ENCODE measurements at regions not wholly inside any gene's neighbourhood (a gene's known extent, or its start where the extent isn't known, plus 50 kb on each side); places are given as distances from the start of the nearest gene placed in this dataset.

DNA sequence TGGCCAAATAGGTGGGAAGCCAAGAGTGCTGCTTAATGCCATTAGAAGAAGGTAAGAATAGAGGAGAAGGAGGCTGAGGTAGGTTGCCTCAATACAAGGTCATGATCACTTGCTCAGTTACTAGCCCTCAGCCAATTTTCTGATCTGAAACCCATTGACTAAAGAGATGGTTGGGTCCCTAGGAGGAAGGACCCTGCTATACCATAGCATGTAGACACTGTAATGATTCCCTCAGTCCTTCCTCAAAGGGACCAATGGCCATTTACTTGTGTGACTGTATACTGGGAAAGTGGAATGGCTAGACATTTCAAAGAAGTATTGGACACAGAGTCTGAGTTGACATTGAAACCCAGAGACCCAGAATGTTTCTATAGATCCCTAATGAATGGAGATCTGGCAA, 108.5 kb upstream of the MAP1B start:
- DNase-seq (no peak), ATAC-seq (ENCODE audit: low read depth in 2 of 2) (no peak)
- Mint-ChIP-seq H3K36me3 (no peaks in the 10 kb centered on the region), H3K9me3 (peaks cover 0 to 6% (median 0%) of the 10 kb centered on the region in 7 donors), H3K4me3 (no peak overlapping the region), H3K4me1 (no peaks in the 10 kb centered on the region), H3K27me3 (peaks cover 9% of the 10 kb centered on the region), H3K27ac (no peak overlapping the region)
- no peaks in the 10 kb centered on the region for H3K9me3 ChIP-seq (ENCODE audit: control insufficient read depth in 2 of 2, low read length in 2 of 2)
- no peaks in the 10 kb centered on the region for H3K36me3 ChIP-seq (ENCODE audit: control insufficient read depth, insufficient read depth, low read length)
- no peaks in the 10 kb centered on the region for H3K4me1 ChIP-seq (ENCODE audit: control insufficient read depth, insufficient read depth, low read length, poor library complexity, severe bottlenecking)
- H3K4me3 ChIP-seq (ENCODE audit: low read depth, low read length), result no peak overlapping the region
- H3K27ac ChIP-seq (ENCODE audit: insufficient read depth, low read length, poor library complexity, severe bottlenecking), result no peak overlapping the region
- H3K27me3 ChIP-seq (ENCODE audit: control insufficient read depth, insufficient read depth, low read length), result peaks cover under 1% of the 10 kb centered on the region

DNA sequence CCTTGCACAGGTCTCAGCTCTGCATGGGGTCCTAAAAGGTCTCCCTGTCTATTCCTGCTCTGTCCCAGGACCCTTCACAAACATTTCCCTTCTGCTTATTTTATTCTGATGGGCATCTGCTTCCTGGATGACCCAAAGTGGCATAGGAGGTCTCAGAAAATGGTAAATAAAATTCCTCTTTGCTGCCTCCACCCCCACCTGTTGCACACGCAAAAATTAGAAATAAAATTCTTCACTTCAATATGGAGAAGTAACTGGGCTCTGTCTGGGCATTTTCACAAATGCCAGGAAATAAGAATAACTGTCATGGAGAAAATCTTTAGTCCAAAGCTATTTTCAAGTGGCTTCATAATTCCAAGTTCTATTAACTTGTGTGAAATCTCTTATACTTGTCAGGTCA, 106.6 kb upstream of the MAP1B start:
- no peak for DNase-seq
- Mint-ChIP-seq H3K36me3 (no peaks in the 10 kb centered on the region), H3K27me3 (peaks cover 14% of the 10 kb centered on the region), H3K27ac (no peak overlapping the region), H3K4me1 (no peaks in the 10 kb centered on the region), H3K9me3 (peaks cover 0 to 6% (median 0%) of the 10 kb centered on the region in 7 donors), H3K4me3 (no peak overlapping the region)
- Histone ChIP-seq H3K27ac (ENCODE audit: insufficient read depth, low read length, poor library complexity, severe bottlenecking) (no peak overlapping the region), H3K36me3 (ENCODE audit: control insufficient read depth, insufficient read depth, low read length) (no peaks in the 10 kb centered on the region), H3K27me3 (ENCODE audit: control insufficient read depth, insufficient read depth, low read length) (peaks cover 2% of the 10 kb centered on the region), H3K9me3 (ENCODE audit: control insufficient read depth in 2 of 2, low read length in 2 of 2) (no peaks in the 10 kb centered on the region), H3K4me1 (ENCODE audit: control insufficient read depth, insufficient read depth, low read length, poor library complexity, severe bottlenecking) (no peaks in the 10 kb centered on the region), H3K4me3 (ENCODE audit: low read depth, low read length) (no peak overlapping the region)
- ATAC-seq (ENCODE audit: low read depth in 2 of 2), result no peak

DNA sequence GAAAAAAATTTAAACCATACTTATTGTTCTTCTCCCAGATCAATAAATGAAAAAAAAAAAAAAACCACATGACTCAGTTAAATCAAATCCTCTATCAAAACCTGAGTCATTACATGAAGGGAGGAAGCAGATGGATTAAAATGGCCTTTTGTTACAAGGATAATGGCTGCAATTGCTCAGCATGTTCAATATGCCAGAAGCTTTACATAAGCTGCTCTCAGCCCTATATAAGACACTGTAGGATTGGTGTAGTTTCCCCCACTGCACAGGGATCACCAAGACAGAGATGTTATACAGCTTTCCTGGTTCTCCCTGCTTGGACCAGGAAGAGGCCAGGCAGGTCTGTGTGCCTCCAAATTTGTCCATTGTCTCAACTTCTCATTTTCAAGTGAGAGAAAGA, 101.6 kb upstream of the MAP1B start:
- H3K27me3 ChIP-seq (ENCODE audit: control insufficient read depth, insufficient read depth, low read length), result peaks cover 5% of the 10 kb centered on the region
- DNase-seq, result no peak
- no peaks in the 10 kb centered on the region for H3K4me1 ChIP-seq (ENCODE audit: control insufficient read depth, insufficient read depth, low read length, poor library complexity, severe bottlenecking)
- no peak overlapping the region for H3K4me3 ChIP-seq (ENCODE audit: low read depth, low read length)
- H3K9me3 ChIP-seq (ENCODE audit: control insufficient read depth in 2 of 2, low read length in 2 of 2), result no peaks in the 10 kb centered on the region
- Mint-ChIP-seq H3K9me3 (peaks cover 0 to 2% (median 0%) of the 10 kb centered on the region in 7 donors), H3K27me3 (peaks cover 21% of the 10 kb centered on the region), H3K4me3 (no peak overlapping the region), H3K4me1 (no peaks in the 10 kb centered on the region), H3K27ac (no peak overlapping the region), H3K36me3 (no peaks in the 10 kb centered on the region)
- no peaks in the 10 kb centered on the region for H3K36me3 ChIP-seq (ENCODE audit: control insufficient read depth, insufficient read depth, low read length)
- no peak for ATAC-seq (ENCODE audit: low read depth in 2 of 2)
- no peak overlapping the region for H3K27ac ChIP-seq (ENCODE audit: insufficient read depth, low read length, poor library complexity, severe bottlenecking)

DNA sequence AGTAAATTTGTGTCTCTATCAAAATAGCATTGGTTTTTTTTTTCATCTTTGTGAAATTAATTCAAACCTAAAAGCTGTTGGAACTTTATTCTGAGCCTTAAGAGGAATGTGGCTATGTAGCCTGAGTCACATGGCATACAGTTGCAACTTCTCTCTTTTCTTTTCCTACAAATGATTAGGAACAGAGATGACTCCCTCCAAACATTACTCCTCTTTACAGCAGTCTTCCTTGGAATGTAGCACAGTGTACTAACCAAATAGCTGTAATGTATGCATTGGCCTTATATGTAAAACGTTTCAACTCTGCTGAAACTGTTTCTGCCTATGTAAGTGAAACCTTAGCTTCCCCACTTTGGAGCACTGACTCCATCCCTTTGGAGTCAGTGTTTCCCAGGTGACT, 100.9 kb upstream of the MAP1B start:
- Histone ChIP-seq H3K4me1 (ENCODE audit: control insufficient read depth, insufficient read depth, low read length, poor library complexity, severe bottlenecking) (no peaks in the 10 kb centered on the region), H3K36me3 (ENCODE audit: control insufficient read depth, insufficient read depth, low read length) (no peaks in the 10 kb centered on the region), H3K9me3 (ENCODE audit: control insufficient read depth in 2 of 2, low read length in 2 of 2) (no peaks in the 10 kb centered on the region), H3K27me3 (ENCODE audit: control insufficient read depth, insufficient read depth, low read length) (peaks cover 5% of the 10 kb centered on the region), H3K4me3 (ENCODE audit: low read depth, low read length) (no peak overlapping the region), H3K27ac (ENCODE audit: insufficient read depth, low read length, poor library complexity, severe bottlenecking) (no peak overlapping the region)
- no peak for ATAC-seq (ENCODE audit: low read depth in 2 of 2)
- no peaks in the 10 kb centered on the region for H3K4me1 Mint-ChIP-seq
- H3K9me3 Mint-ChIP-seq, result peaks cover 0 to 2% (median 0%) of the 10 kb centered on the region in 7 donors
- H3K36me3 Mint-ChIP-seq, result no peaks in the 10 kb centered on the region
- DNase-seq, result no peak
- H3K27ac Mint-ChIP-seq, result no peak overlapping the region
- H3K27me3 Mint-ChIP-seq, result peaks cover 21% of the 10 kb centered on the region
- no peak overlapping the region for H3K4me3 Mint-ChIP-seq

DNA sequence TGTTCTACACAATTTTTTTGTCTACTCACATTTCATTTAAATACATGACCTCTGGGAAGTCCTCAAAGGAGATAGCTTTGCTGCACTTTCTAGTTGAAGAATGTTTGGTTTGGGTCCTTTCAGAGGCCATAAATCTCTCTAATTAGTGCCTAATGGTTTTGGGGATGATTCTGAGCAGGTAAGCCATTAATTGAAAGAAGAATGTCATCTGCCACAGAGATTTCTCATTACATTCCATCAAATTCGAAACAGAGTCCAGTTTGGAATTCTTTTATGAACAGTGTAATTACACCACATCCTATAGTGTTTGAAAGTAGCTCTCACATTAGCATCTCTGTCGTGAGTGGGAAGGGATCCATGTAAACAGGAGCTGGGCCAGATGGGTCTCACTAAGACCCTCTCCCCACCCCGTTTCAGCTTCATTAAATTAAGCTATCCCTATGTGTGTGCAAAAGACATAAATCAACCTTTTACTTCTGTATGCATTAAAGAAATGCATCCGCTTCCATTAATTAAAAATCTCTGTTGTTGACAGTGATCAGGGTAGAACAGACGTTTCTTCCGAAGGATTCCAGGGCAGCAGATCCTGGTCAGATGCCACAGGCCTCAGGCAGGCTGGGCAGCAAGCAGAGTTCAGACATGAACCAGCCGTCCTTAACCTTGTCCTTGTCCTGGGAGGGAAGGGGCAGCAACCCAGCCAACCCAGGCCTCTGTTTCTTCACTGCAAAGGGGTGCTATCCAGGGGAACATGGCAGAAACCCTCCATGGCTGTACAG, 99.8 kb upstream of the MAP1B start:
- no peaks in the 10 kb centered on the region for H3K4me1 ChIP-seq (ENCODE audit: control insufficient read depth, insufficient read depth, low read length, poor library complexity, severe bottlenecking)
- H3K4me1 Mint-ChIP-seq, result no peaks in the 10 kb centered on the region
- H3K4me3 Mint-ChIP-seq, result no peak overlapping the region
- H3K9me3 ChIP-seq (ENCODE audit: control insufficient read depth in 2 of 2, low read length in 2 of 2), result no peaks in the 10 kb centered on the region
- H3K27me3 ChIP-seq (ENCODE audit: control insufficient read depth, insufficient read depth, low read length), result peaks cover 5% of the 10 kb centered on the region
- no peak overlapping the region for H3K4me3 ChIP-seq (ENCODE audit: low read depth, low read length)
- no peak for ATAC-seq (ENCODE audit: low read depth in 2 of 2)
- no peaks in the 10 kb centered on the region for H3K36me3 ChIP-seq (ENCODE audit: control insufficient read depth, insufficient read depth, low read length)
- H3K27ac ChIP-seq (ENCODE audit: insufficient read depth, low read length, poor library complexity, severe bottlenecking), result no peak overlapping the region
- H3K9me3 Mint-ChIP-seq, result peaks cover 0 to 2% (median 0%) of the 10 kb centered on the region in 7 donors
- H3K36me3 Mint-ChIP-seq, result no peaks in the 10 kb centered on the region
- DNase-seq, result no peak
- peaks cover 21% of the 10 kb centered on the region for H3K27me3 Mint-ChIP-seq
- no peak overlapping the region for H3K27ac Mint-ChIP-seq

DNA sequence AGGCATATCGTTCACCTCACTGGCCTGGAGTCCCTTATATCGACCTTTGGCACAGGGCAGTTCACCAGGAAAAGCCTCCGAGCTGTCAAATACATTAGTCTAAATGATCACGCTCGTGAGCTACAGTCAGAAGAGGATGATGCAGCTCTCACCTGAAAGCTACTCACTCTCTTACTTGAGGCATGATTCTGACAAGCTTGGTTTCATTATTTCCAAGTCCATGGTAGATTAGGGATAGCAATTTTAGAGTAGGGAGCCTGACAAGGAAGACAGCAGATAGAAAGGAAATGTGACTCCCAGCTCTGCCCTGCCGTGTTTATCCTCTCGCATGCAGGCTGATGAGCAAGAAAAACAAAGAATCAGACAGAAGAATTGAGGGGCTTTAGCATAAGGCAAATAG, 98.0 kb upstream of the MAP1B start:
- Mint-ChIP-seq H3K4me1 (no peaks in the 10 kb centered on the region), H3K9me3 (no peaks in the 10 kb centered on the region), H3K36me3 (no peaks in the 10 kb centered on the region), H3K4me3 (no peak overlapping the region), H3K27me3 (peaks cover 17% of the 10 kb centered on the region), H3K27ac (no peak overlapping the region)
- H3K4me3 ChIP-seq (ENCODE audit: low read depth, low read length), result no peak overlapping the region
- ATAC-seq (ENCODE audit: low read depth in 2 of 2) (no peak), DNase-seq (no peak)
- no peak overlapping the region for H3K27ac ChIP-seq (ENCODE audit: insufficient read depth, low read length, poor library complexity, severe bottlenecking)
- H3K4me1 ChIP-seq (ENCODE audit: control insufficient read depth, insufficient read depth, low read length, poor library complexity, severe bottlenecking), result no peaks in the 10 kb centered on the region
- peaks cover 3% of the 10 kb centered on the region for H3K27me3 ChIP-seq (ENCODE audit: control insufficient read depth, insufficient read depth, low read length)
- no peaks in the 10 kb centered on the region for H3K9me3 ChIP-seq (ENCODE audit: control insufficient read depth in 2 of 2, low read length in 2 of 2)
- no peaks in the 10 kb centered on the region for H3K36me3 ChIP-seq (ENCODE audit: control insufficient read depth, insufficient read depth, low read length)

DNA sequence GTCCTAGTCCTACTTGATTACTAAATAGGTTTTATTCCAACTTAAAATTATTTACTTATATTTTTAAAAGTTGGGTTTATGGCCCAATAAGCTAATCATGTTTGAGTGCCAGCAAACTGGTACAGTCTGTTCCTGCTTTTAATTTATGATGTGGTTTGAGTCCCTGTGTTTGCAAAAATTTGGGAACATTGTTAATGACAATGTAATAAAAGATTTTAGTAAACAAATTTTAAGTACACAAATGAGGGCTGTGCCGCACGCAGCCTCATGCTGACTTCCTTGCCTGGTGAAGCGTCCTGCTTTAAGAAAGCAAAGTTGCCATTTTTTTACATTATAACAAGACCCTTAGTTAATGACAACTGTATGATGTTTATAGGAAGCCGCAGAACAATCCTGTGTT, 96.8 kb upstream of the MAP1B start:
- Mint-ChIP-seq H3K4me1 (peaks cover 0 to 6% (median 2%) of the 10 kb centered on the region in 4 donors), H3K9me3 (no peaks in the 10 kb centered on the region), H3K27ac (no peak overlapping the region), H3K27me3 (peaks cover 17% of the 10 kb centered on the region), H3K4me3 (no peak overlapping the region), H3K36me3 (no peaks in the 10 kb centered on the region)
- ATAC-seq (ENCODE audit: low read depth in 2 of 2), result no peak
- H3K36me3 ChIP-seq (ENCODE audit: control insufficient read depth, insufficient read depth, low read length), result no peaks in the 10 kb centered on the region
- DNase-seq, result no peak
- H3K27ac ChIP-seq (ENCODE audit: insufficient read depth, low read length, poor library complexity, severe bottlenecking), result no peak overlapping the region
- no peaks in the 10 kb centered on the region for H3K4me1 ChIP-seq (ENCODE audit: control insufficient read depth, insufficient read depth, low read length, poor library complexity, severe bottlenecking)
- no peak overlapping the region for H3K4me3 ChIP-seq (ENCODE audit: low read depth, low read length)
- H3K9me3 ChIP-seq (ENCODE audit: control insufficient read depth in 2 of 2, low read length in 2 of 2), result no peaks in the 10 kb centered on the region
- peaks cover 3% of the 10 kb centered on the region for H3K27me3 ChIP-seq (ENCODE audit: control insufficient read depth, insufficient read depth, low read length)

DNA sequence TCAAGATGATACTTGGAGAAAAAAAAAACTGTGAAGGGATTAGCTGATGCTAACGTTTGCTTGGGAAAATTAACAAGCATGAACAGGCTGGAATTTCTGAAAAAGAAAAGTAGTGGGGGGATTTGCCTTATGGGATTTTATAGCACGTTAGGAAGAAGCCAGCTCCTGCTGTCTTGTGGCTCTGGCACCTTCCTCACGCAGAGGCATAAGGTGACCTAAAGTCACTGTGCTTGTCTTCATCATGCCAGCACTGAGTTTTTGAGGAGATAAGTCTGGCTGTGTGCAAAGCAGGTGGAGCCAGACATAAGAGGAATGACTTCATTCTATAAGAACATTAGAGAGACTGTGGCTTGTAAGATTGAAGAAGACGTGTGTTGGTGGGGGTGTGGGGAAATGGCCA, 94.4 kb upstream of the MAP1B start:
- ATAC-seq (ENCODE audit: low read depth in 2 of 2), result no peak
- Histone ChIP-seq H3K9me3 (ENCODE audit: control insufficient read depth in 2 of 2, low read length in 2 of 2) (no peaks in the 10 kb centered on the region), H3K27me3 (ENCODE audit: control insufficient read depth, insufficient read depth, low read length) (peaks cover 2% of the 10 kb centered on the region), H3K36me3 (ENCODE audit: control insufficient read depth, insufficient read depth, low read length) (no peaks in the 10 kb centered on the region), H3K4me1 (ENCODE audit: control insufficient read depth, insufficient read depth, low read length, poor library complexity, severe bottlenecking) (no peaks in the 10 kb centered on the region), H3K27ac (ENCODE audit: insufficient read depth, low read length, poor library complexity, severe bottlenecking) (no peak overlapping the region), H3K4me3 (ENCODE audit: low read depth, low read length) (no peak overlapping the region)
- H3K36me3 Mint-ChIP-seq, result no peaks in the 10 kb centered on the region
- H3K4me1 Mint-ChIP-seq, result peaks cover 0 to 8% (median 3%) of the 10 kb centered on the region in 4 donors
- H3K4me3 Mint-ChIP-seq, result no peak overlapping the region
- H3K27me3 Mint-ChIP-seq, result peaks cover 11% of the 10 kb centered on the region
- H3K9me3 Mint-ChIP-seq, result no peaks in the 10 kb centered on the region
- H3K27ac Mint-ChIP-seq, result no peak overlapping the region
- DNase-seq, result no peak

All from CD4-positive, CD25-positive, alpha-beta regulatory T cell (primary cell).